MM.1S (cell line): ENCODE measurements at regions not wholly inside any gene's neighbourhood (a gene's known extent, or its start where the extent isn't known, plus 50 kb on each side); places are given as distances from the start of the nearest gene placed in this dataset.
"Not testable (repeated sequence)": the region's sequence is repeated elsewhere in the genome, so short reads cannot be mapped to it uniquely, and the experiment has no call there.

Experiments
- CTCF ChIP-seq: fragments of 300-600 bp; sonication (generic); IDR thresholded peaks from 2 replicates; pipeline ENCODE4 v1.5.1; 2016; ENCODE audit warnings: antibody characterized with exemption, low read length, mixed read lengths
- EZH2phosphoT487 ChIP-seq: fragments of 300-600 bp; sonication (generic); IDR thresholded peaks from 2 replicates; pipeline ENCODE4 v1.6.1; 2018; ENCODE audit warnings: antibody characterized with exemption, low read length

GRCh38 chr2:111602259-111602658, 281.7 kb downstream of the ANAPC1 start:
- not testable (repeated sequence) for TF ChIP-seq CTCF, EZH2phosphoT487
